Gastrocnemius medialis (tissue), 4 donors: ENCODE measurements at regions not wholly inside any gene's neighbourhood (a gene's known extent, or its start where the extent isn't known, plus 50 kb on each side); places are given as distances from the start of the nearest gene placed in this dataset.

ENCODE experiments used
- CTCF ChIP-seq, 5 experiments: fragments of 450-650 bp in 3 of 5; fragments of 200-600 bp in 2 of 5; sonication (generic) in 2 of 5; IDR thresholded peaks in 4 of 5; conservative IDR thresholded peaks in 1 of 5; 1 replicate in 4 of 5; 2 replicates in 1 of 5; pipeline ENCODE4 v1.5.1; 2016 to 2019; ENCODE audit warnings: antibody characterized with exemption in 5 of 5, mild to moderate bottlenecking in 3 of 5, moderate library complexity in 3 of 5
- POLR2A ChIP-seq, 2 donors: fragments of 450-650 bp; IDR thresholded peaks; one replicate each; pipeline ENCODE4 v1.6.1; 2017; ENCODE audit warnings: antibody characterized with exemption in 2 of 2, mild to moderate bottlenecking in 2 of 2, moderate library complexity in 2 of 2

DNA sequence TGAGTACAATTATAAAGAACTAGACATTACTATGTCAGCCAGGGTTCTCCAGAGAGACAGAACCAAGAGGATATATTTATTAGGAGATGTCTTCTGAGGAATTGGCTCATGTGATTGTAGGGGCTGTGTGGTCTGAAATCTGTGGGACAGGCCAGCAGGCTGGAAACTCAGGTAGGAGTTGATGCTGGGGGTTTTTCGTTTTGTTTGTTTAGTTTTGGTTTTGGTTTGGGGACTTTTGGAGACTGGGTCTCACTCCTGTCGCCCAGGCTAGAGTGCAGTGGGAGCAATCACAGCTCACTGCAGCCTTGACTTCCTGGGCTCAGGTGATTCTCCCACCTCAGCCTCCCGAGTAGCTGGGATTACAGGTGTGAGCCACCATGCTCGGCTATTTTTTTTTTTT lies 132.9 kb upstream of the ERRFI1 start:
- no peak for TF ChIP-seq POLR2A (IDR thresholded peaks at IDR 0.05)
- TF ChIP-seq CTCF (IDR thresholded peaks at IDR 0.05 in 4 of 5, conservative IDR thresholded peaks at IDR 0.05 in 1 of 5) = no peak
